ENCODE measurements at regions not wholly inside any gene's neighbourhood (a gene's known extent, or its start where the extent isn't known, plus 50 kb on each side); places are given as distances from the start of the nearest gene placed in this dataset.
A peak's percentile ranks its signal among the peaks of the same experiment; 100 is the strongest.
"Not testable (repeated sequence)": the region's sequence is repeated elsewhere in the genome, so short reads cannot be mapped to it uniquely, and the experiment has no call there.

GRCh38 chr10:35794703-35795102 is 152.6 kb upstream of the FZD8 start:
- DNase-seq: no peak

- no peak for DNase-seq
These were observed 150.2 kb upstream of the FZD8 start for GRCh38 chr10:35792291-35792690.

GRCh38 chr10:35789996-35790395 is 147.9 kb upstream of the FZD8 start:
- DNase-seq: no peak

GRCh38 chr10:35784751-35785150 is 142.7 kb upstream of the FZD8 start:
- DNase-seq: no peak

- DNase-seq: peak in 2 of 51 donors; percentile 9 to 63
These were observed 141.3 kb upstream of the FZD8 start for GRCh38 chr10:35783305-35783838.

- no peak for DNase-seq
These were observed 139.5 kb upstream of the FZD8 start for GRCh38 chr10:35781643-35782035.

- DNase-seq: no peak
These were observed 139.0 kb upstream of the FZD8 start for GRCh38 chr10:35780970-35781642.

GRCh38 chr10:35778306-35778705 is 136.2 kb upstream of the FZD8 start:
- peak in 3 of 51 donors; percentile 5 to 21 (median 6) for DNase-seq

GRCh38 chr10:35776557-35776956 is 134.5 kb upstream of the FZD8 start:
- not testable (repeated sequence) for DNase-seq

- DNase-seq: no peak
These were observed 132.0 kb upstream of the FZD8 start for GRCh38 chr10:35774109-35774508.

GRCh38 chr10:35770817-35771355 is 128.8 kb upstream of the FZD8 start:
- DNase-seq: no peak

GRCh38 chr10:35769795-35770194 is 127.7 kb upstream of the FZD8 start:
- no peak for DNase-seq

- DNase-seq: no peak
These were observed 126.6 kb upstream of the FZD8 start for GRCh38 chr10:35768731-35769130.

- DNase-seq: no peak
These were observed 125.9 kb upstream of the FZD8 start for GRCh38 chr10:35768011-35768410.

GRCh38 chr10:35765996-35766395 is 123.9 kb upstream of the FZD8 start:
- DNase-seq: no peak

- peak in 7 of 51 donors; percentile 2 to 19 (median 11) for DNase-seq
These were observed 123.0 kb upstream of the FZD8 start for GRCh38 chr10:35765066-35765527.

GRCh38 chr10:35762311-35763030 is 120.4 kb upstream of the FZD8 start:
- DNase-seq: no peak

- DNase-seq: no peak
These were observed 116.0 kb upstream of the FZD8 start for GRCh38 chr10:35758076-35758475.

GRCh38 chr10:35754519-35754918 is 112.4 kb upstream of the FZD8 start:
- DNase-seq: no peak

- DNase-seq: no peak
These were observed 110.7 kb upstream of the FZD8 start for GRCh38 chr10:35752469-35753461.

GRCh38 chr10:35751347-35751746 is 109.3 kb upstream of the FZD8 start:
- no peak for DNase-seq

All from hypothalamus (tissue), 51 donors.